ENCODE measurements at regions not wholly inside any gene's neighbourhood (a gene's known extent, or its start where the extent isn't known, plus 50 kb on each side); places are given as distances from the start of the nearest gene placed in this dataset.

DNA sequence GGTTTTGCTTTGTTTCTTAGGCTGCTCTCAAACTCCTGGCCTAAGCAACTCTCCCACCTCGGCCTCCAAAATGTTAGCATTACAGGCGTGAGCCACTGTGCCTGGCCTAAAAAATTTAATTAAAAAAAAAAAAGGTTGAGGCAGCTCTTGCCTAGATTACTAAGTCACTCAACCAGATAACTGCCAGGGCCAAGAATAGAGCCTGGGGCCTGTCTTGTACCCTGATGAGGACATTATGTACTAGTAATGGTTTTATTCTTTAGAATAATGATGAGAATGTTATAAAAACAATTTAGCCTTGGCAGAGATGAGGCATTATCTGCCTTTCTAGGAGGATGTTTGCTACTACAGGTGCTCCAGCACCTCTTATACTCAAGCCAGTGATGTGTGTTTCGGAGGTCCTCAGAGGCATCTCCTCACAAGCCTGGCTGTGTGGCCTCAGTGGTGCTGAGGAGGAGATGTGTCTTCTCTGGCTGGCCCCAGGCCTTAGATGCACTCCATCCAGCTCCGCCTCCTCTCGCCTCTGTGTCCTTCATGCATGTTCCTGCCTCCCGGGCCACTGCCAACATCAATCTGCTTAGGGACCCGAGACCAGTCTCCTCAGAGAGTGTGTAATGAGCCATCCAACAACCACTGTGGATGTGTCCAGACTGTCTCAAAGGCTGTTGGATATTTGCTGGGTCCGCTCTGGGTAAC, 337.7 kb upstream of the GATB start:
- Histone ChIP-seq H3K9me3 (ENCODE audit: insufficient read depth, low read depth, low read length) (no peaks in the 10 kb centered on the region), H3K9ac (ENCODE audit: low read depth, low read length, poor library complexity, severe bottlenecking) (peak overlapping the region; percentile 71), H4K20me1 (ENCODE audit: insufficient read depth, low read length, poor library complexity, severe bottlenecking) (no peaks in the 10 kb centered on the region), H3K9me2 (replicated peaks; ENCODE audit: low read depth, low read length) (no peaks in the 10 kb centered on the region), H3F3A (ENCODE audit: low read depth) (peaks cover 12% of the 10 kb centered on the region), H3K36me3 (ENCODE audit: insufficient read depth, low read length) (no peaks in the 10 kb centered on the region), H3K27me3 (ENCODE audit: insufficient read depth, low read length, poor library complexity, severe bottlenecking) (no peaks in the 10 kb centered on the region), H3K4me3 (ENCODE audit: low read length, poor library complexity, severe bottlenecking) (no peak overlapping the region), H3K4me2 (ENCODE audit: low read depth, low read length, poor library complexity, severe bottlenecking) (no peak overlapping the region), H3K79me2 (ENCODE audit: insufficient read depth, low read length) (no peaks in the 10 kb centered on the region; the same call in 1 of the 2 replicates), H3K4me1 (ENCODE audit: insufficient read depth, low read length, poor library complexity, severe bottlenecking) (peaks cover 72% of the 10 kb centered on the region), H2AFZ (ENCODE audit: low read length) (peak overlapping the region; percentile 22; the same call in 1 of the 2 replicates)
- TF ChIP-seq, protein P1, sequence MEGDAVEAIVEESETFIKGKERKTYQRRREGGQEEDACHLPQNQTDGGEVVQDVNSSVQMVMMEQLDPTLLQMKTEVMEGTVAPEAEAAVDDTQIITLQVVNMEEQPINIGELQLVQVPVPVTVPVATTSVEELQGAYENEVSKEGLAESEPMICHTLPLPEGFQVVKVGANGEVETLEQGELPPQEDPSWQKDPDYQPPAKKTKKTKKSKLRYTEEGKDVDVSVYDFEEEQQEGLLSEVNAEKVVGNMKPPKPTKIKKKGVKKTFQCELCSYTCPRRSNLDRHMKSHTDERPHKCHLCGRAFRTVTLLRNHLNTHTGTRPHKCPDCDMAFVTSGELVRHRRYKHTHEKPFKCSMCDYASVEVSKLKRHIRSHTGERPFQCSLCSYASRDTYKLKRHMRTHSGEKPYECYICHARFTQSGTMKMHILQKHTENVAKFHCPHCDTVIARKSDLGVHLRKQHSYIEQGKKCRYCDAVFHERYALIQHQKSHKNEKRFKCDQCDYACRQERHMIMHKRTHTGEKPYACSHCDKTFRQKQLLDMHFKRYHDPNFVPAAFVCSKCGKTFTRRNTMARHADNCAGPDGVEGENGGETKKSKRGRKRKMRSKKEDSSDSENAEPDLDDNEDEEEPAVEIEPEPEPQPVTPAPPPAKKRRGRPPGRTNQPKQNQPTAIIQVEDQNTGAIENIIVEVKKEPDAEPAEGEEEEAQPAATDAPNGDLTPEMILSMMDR (conservative IDR thresholded peaks at IDR 0.05; ENCODE audit: low read length), result no peak
- no peak for TF ChIP-seq EZH2phosphoT487 (IDR thresholded peaks at IDR 0.05; ENCODE audit: borderline replicate concordance)

DNA sequence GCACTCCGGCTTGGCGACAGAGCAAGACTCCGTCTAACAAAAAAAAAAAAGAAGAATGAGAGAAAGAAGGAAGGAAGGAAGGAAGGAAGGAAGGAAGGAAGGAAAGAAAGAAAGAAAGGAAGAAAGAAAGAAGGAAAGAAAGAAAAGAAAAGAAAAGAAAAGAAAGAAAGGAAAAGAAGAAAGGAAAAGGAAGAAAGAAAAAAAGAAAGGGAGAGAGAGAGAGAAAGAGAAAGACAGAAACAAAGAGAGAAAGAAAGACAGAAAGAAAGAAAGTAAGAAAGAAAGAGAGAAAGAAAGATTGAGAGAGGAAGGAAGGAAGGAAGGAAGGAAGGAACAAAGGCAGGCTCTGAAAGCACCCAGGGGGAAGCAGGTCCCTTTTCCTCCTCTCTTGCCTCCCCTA, 336.6 kb upstream of the GATB start:
- Histone ChIP-seq H3K4me1 (ENCODE audit: insufficient read depth, low read length, poor library complexity, severe bottlenecking) (peaks cover 64% of the 10 kb centered on the region), H4K20me1 (ENCODE audit: insufficient read depth, low read length, poor library complexity, severe bottlenecking) (no peaks in the 10 kb centered on the region), H3K4me2 (ENCODE audit: low read depth, low read length, poor library complexity, severe bottlenecking) (no peak overlapping the region), H3K27me3 (ENCODE audit: insufficient read depth, low read length, poor library complexity, severe bottlenecking) (no peaks in the 10 kb centered on the region), H2AFZ (ENCODE audit: low read length) (no peak overlapping the region), H3K9ac (ENCODE audit: low read depth, low read length, poor library complexity, severe bottlenecking) (no peak overlapping the region), H3K4me3 (ENCODE audit: low read length, poor library complexity, severe bottlenecking) (no peak overlapping the region), H3K79me2 (ENCODE audit: insufficient read depth, low read length) (no peaks in the 10 kb centered on the region; the same call in 1 of the 2 replicates), H3K9me2 (replicated peaks; ENCODE audit: low read depth, low read length) (no peaks in the 10 kb centered on the region), H3K9me3 (ENCODE audit: insufficient read depth, low read depth, low read length) (no peaks in the 10 kb centered on the region), H3F3A (ENCODE audit: low read depth) (peaks cover 12% of the 10 kb centered on the region), H3K36me3 (ENCODE audit: insufficient read depth, low read length) (no peaks in the 10 kb centered on the region)
- TF ChIP-seq EZH2phosphoT487 (IDR thresholded peaks at IDR 0.05; ENCODE audit: borderline replicate concordance), result no peak
- TF ChIP-seq, protein P1 (conservative IDR thresholded peaks at IDR 0.05; ENCODE audit: low read length), result no peak

DNA sequence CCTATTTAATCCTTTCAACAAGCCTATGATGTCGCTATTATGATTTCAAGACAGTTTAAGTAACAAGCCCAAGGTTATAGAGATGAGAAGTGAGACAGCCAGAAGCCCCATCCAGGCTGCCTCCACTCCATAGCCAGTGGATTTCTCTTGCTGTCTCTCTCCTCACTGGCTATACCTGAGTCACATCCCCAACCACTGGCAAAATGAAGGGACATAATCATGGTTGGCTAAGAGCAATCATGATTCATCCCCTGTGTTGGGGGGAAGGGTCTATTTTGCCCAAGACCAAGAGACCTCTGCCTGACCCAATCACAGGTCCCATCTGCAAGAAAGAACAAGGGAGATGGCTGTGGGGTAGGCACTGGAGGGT, 334.9 kb upstream of the GATB start:
- Histone ChIP-seq H3K36me3 (ENCODE audit: insufficient read depth, low read length) (no peaks in the 10 kb centered on the region), H2AFZ (ENCODE audit: low read length) (no peak overlapping the region; the same call in 1 of the 2 replicates), H3K9me3 (ENCODE audit: insufficient read depth, low read depth, low read length) (no peaks in the 10 kb centered on the region), H3K9ac (ENCODE audit: low read depth, low read length, poor library complexity, severe bottlenecking) (peak overlapping the region; percentile 11), H3K9me2 (replicated peaks; ENCODE audit: low read depth, low read length) (no peaks in the 10 kb centered on the region), H3K4me3 (ENCODE audit: low read length, poor library complexity, severe bottlenecking) (no peak overlapping the region), H3K79me2 (ENCODE audit: insufficient read depth, low read length) (no peaks in the 10 kb centered on the region), H4K20me1 (ENCODE audit: insufficient read depth, low read length, poor library complexity, severe bottlenecking) (no peaks in the 10 kb centered on the region), H3K27me3 (ENCODE audit: insufficient read depth, low read length, poor library complexity, severe bottlenecking) (no peaks in the 10 kb centered on the region), H3F3A (ENCODE audit: low read depth) (peaks cover 5% of the 10 kb centered on the region), H3K4me1 (ENCODE audit: insufficient read depth, low read length, poor library complexity, severe bottlenecking) (peaks cover 59% of the 10 kb centered on the region), H3K4me2 (ENCODE audit: low read depth, low read length, poor library complexity, severe bottlenecking) (no peak overlapping the region)
- TF ChIP-seq, protein P1 (conservative IDR thresholded peaks at IDR 0.05; ENCODE audit: low read length), result no peak
- no peak for TF ChIP-seq EZH2phosphoT487 (IDR thresholded peaks at IDR 0.05; ENCODE audit: borderline replicate concordance)

Measured in Loucy (cell line).